Activated T-cell treated with anti-CD3 and anti-CD28 coated beads, Interleukin-2, amount 50 U/mL, for 24 hours (primary cell): ENCODE measurements at regions not wholly inside any gene's neighbourhood (a gene's known extent, or its start where the extent isn't known, plus 50 kb on each side); places are given as distances from the start of the nearest gene placed in this dataset.
"Not testable (repeated sequence)": the region's sequence is repeated elsewhere in the genome, so short reads cannot be mapped to it uniquely, and the experiment has no call there.

Experiments
- DNase-seq: peaks from one replicate; pipeline ENCODE4 v3.0.0-alpha.2; 2020
- H3K27ac Mint-ChIP-seq: 2 replicates; pipeline ENCODE4 v1.8.0; 2020; ENCODE audit warnings: mild to moderate bottlenecking, mixed read lengths
- H3K27me3 Mint-ChIP-seq: 2 replicates; pipeline ENCODE4 v1.8.0; 2020; ENCODE audit warnings: mixed read lengths
- H3K36me3 Mint-ChIP-seq: 2 replicates; pipeline ENCODE4 v1.8.0; 2020; ENCODE audit warnings: low read depth, mixed read lengths
- H3K4me1 Mint-ChIP-seq: 2 replicates; pipeline ENCODE4 v1.8.0; 2020; ENCODE audit warnings: low read depth, mixed read lengths
- H3K4me3 Mint-ChIP-seq: 2 replicates; pipeline ENCODE4 v1.8.0; 2020; ENCODE audit warnings: mild to moderate bottlenecking, moderate library complexity, mixed read lengths
- H3K9me3 Mint-ChIP-seq: 2 replicates; pipeline ENCODE4 v1.8.0; 2020; ENCODE audit warnings: mixed read lengths

GRCh38 chr2:91742973-91743490 lies 3051.6 kb downstream of the RPIA start:
- not testable (repeated sequence) for H3K4me3 Mint-ChIP-seq, H3K27ac Mint-ChIP-seq, DNase-seq, H3K4me1 Mint-ChIP-seq, H3K9me3 Mint-ChIP-seq, H3K36me3 Mint-ChIP-seq, H3K27me3 Mint-ChIP-seq

- DNase-seq, H3K36me3 Mint-ChIP-seq, H3K27ac Mint-ChIP-seq, H3K4me1 Mint-ChIP-seq, H3K4me3 Mint-ChIP-seq, H3K27me3 Mint-ChIP-seq: not testable (repeated sequence)
- peaks cover 10% of the 10 kb centered on the region for H3K9me3 Mint-ChIP-seq
Observed at GRCh38 chr2:91743910-91744309, 3052.4 kb downstream of the RPIA start.

- not testable (repeated sequence) for H3K36me3 Mint-ChIP-seq, H3K27ac Mint-ChIP-seq, H3K4me1 Mint-ChIP-seq, DNase-seq, H3K4me3 Mint-ChIP-seq
- H3K9me3 Mint-ChIP-seq: peaks cover 13% of the 10 kb centered on the region
- H3K27me3 Mint-ChIP-seq: peaks cover 15% of the 10 kb centered on the region
Observed at GRCh38 chr2:91744700-91745141, 3053.2 kb downstream of the RPIA start.

GRCh38 chr2:91748902-91749301 lies 3057.4 kb downstream of the RPIA start:
- Mint-ChIP-seq H3K9me3 (peaks cover 8% of the 10 kb centered on the region), H3K4me1 (no peaks in the 10 kb centered on the region), H3K27me3 (peaks cover 15% of the 10 kb centered on the region), H3K4me3 (no peak overlapping the region), H3K36me3 (no peaks in the 10 kb centered on the region), H3K27ac (no peak overlapping the region)
- no peak for DNase-seq

GRCh38 chr2:91749665-91750064 lies 3058.2 kb downstream of the RPIA start:
- DNase-seq, H3K36me3 Mint-ChIP-seq, H3K4me1 Mint-ChIP-seq, H3K4me3 Mint-ChIP-seq, H3K27ac Mint-ChIP-seq, H3K9me3 Mint-ChIP-seq: not testable (repeated sequence)
- H3K27me3 Mint-ChIP-seq: peaks cover 15% of the 10 kb centered on the region

GRCh38 chr2:91759361-91759941 lies 3068.0 kb downstream of the RPIA start:
- not testable (repeated sequence) for DNase-seq, H3K27ac Mint-ChIP-seq, H3K4me3 Mint-ChIP-seq, H3K9me3 Mint-ChIP-seq, H3K27me3 Mint-ChIP-seq, H3K4me1 Mint-ChIP-seq, H3K36me3 Mint-ChIP-seq

GRCh38 chr2:91760672-91761071 lies 3069.2 kb downstream of the RPIA start:
- not testable (repeated sequence) for H3K36me3 Mint-ChIP-seq, H3K4me3 Mint-ChIP-seq, H3K27ac Mint-ChIP-seq, H3K27me3 Mint-ChIP-seq, DNase-seq, H3K4me1 Mint-ChIP-seq, H3K9me3 Mint-ChIP-seq

GRCh38 chr2:91762312-91762711 lies 3070.8 kb downstream of the RPIA start:
- not testable (repeated sequence) for H3K36me3 Mint-ChIP-seq, H3K27ac Mint-ChIP-seq, H3K4me1 Mint-ChIP-seq, DNase-seq, H3K27me3 Mint-ChIP-seq, H3K4me3 Mint-ChIP-seq, H3K9me3 Mint-ChIP-seq

GRCh38 chr2:91763710-91764109 lies 3072.2 kb downstream of the RPIA start:
- H3K36me3 Mint-ChIP-seq, H3K4me3 Mint-ChIP-seq, H3K27ac Mint-ChIP-seq, H3K9me3 Mint-ChIP-seq, H3K27me3 Mint-ChIP-seq, H3K4me1 Mint-ChIP-seq, DNase-seq: not testable (repeated sequence)

- H3K9me3 Mint-ChIP-seq, H3K27ac Mint-ChIP-seq, H3K4me1 Mint-ChIP-seq, DNase-seq, H3K4me3 Mint-ChIP-seq, H3K27me3 Mint-ChIP-seq, H3K36me3 Mint-ChIP-seq: not testable (repeated sequence)
Observed at GRCh38 chr2:91764581-91765002, 3073.1 kb downstream of the RPIA start.

GRCh38 chr2:91765018-91765754 lies 3073.7 kb downstream of the RPIA start:
- not testable (repeated sequence) for DNase-seq, H3K36me3 Mint-ChIP-seq, H3K27ac Mint-ChIP-seq, H3K27me3 Mint-ChIP-seq, H3K4me1 Mint-ChIP-seq, H3K9me3 Mint-ChIP-seq, H3K4me3 Mint-ChIP-seq

- H3K27ac Mint-ChIP-seq, H3K36me3 Mint-ChIP-seq, H3K4me1 Mint-ChIP-seq, DNase-seq, H3K27me3 Mint-ChIP-seq, H3K9me3 Mint-ChIP-seq, H3K4me3 Mint-ChIP-seq: not testable (repeated sequence)
Observed at GRCh38 chr2:91766349-91767048, 3075.0 kb downstream of the RPIA start.

- H3K4me1 Mint-ChIP-seq, H3K9me3 Mint-ChIP-seq, H3K27ac Mint-ChIP-seq, DNase-seq, H3K36me3 Mint-ChIP-seq, H3K27me3 Mint-ChIP-seq, H3K4me3 Mint-ChIP-seq: not testable (repeated sequence)
Observed at GRCh38 chr2:91768301-91768700, 3076.8 kb downstream of the RPIA start.

- not testable (repeated sequence) for H3K4me1 Mint-ChIP-seq, H3K27ac Mint-ChIP-seq, DNase-seq, H3K36me3 Mint-ChIP-seq, H3K27me3 Mint-ChIP-seq, H3K9me3 Mint-ChIP-seq, H3K4me3 Mint-ChIP-seq
Observed at GRCh38 chr2:91768997-91769396, 3077.5 kb downstream of the RPIA start.

- H3K9me3 Mint-ChIP-seq, H3K4me3 Mint-ChIP-seq, H3K4me1 Mint-ChIP-seq, H3K36me3 Mint-ChIP-seq, H3K27me3 Mint-ChIP-seq, H3K27ac Mint-ChIP-seq, DNase-seq: not testable (repeated sequence)
Observed at GRCh38 chr2:91770046-91770575, 3078.6 kb downstream of the RPIA start.
